ENCODE measurements at regions not wholly inside any gene's neighbourhood (a gene's known extent, or its start where the extent isn't known, plus 50 kb on each side); places are given as distances from the start of the nearest gene placed in this dataset.
A peak's percentile ranks its signal among the peaks of the same experiment; 100 is the strongest.

DNA sequence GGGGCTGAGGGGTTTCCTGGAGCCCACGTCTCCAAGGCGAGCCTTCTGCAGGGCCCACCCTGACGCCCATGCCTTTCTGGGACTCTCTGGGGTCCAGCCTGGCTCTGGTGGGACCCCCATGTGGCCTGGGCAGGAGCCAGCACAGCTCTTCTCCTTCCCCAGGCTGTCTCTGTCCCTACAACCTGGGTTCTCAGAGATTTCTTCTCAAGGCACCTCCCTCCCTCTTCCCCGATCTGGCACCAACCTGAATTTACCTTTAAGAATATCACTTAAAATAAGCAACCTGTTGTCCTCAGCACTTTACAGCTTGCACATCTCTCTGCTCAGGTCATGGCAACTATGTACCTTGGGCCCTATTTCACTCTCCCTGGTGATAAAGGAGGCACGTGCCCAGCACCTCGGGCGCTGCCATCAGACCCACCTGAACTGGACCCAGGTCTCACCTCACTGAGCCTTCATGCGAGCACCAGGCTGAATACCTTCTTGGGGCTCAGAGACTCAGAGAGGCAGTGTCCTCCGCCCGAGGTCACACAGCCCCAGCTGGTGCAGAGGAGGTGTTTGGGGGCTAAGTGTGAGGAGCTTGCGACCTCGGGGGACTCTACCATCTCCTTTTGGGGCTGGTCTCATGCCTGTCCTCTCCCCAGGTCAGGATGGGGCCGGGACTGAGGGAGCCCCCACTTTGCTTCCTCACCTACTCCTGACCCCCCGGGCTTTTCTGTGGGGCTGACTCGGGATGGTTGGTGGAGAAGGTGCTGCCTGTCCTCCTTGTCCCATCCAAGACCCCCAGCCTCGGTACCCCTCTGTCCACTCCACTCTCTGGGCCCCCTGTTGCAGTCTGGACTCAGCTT is 217.7 kb downstream of the C9orf50 start:
- H3K27ac ChIP-seq: peak overlapping the region in 1 of 2 donors; percentile 84
- H3K4me3 ChIP-seq: no peak overlapping the region
- DNase-seq (ENCODE audit: low spot score): no peak
- TF ChIP-seq, protein P1, sequence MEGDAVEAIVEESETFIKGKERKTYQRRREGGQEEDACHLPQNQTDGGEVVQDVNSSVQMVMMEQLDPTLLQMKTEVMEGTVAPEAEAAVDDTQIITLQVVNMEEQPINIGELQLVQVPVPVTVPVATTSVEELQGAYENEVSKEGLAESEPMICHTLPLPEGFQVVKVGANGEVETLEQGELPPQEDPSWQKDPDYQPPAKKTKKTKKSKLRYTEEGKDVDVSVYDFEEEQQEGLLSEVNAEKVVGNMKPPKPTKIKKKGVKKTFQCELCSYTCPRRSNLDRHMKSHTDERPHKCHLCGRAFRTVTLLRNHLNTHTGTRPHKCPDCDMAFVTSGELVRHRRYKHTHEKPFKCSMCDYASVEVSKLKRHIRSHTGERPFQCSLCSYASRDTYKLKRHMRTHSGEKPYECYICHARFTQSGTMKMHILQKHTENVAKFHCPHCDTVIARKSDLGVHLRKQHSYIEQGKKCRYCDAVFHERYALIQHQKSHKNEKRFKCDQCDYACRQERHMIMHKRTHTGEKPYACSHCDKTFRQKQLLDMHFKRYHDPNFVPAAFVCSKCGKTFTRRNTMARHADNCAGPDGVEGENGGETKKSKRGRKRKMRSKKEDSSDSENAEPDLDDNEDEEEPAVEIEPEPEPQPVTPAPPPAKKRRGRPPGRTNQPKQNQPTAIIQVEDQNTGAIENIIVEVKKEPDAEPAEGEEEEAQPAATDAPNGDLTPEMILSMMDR (IDR thresholded peaks at IDR 0.05): no peak

DNA sequence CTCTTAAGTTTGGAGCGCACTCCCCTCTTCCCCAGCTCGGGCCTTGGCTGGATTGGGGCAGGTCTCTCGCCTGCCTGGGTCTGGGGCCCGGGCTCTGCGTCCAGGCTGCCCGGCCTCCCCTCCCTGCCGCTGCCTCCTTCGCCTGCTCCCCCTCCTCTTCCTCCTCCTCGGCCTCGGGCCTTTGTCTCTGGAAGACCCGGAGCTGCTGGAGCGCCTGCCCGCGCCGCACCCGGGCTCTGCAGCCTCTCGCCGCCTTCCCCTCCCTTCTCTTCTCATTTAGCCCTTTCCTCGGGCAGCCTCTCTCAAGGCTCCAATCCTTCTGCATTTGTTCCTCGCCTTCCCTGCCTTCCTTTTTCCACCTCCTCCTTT is 218.5 kb downstream of the C9orf50 start:
- no peak for DNase-seq (ENCODE audit: low spot score)
- Histone ChIP-seq H3K27ac (peak overlapping the region; percentile 46 to 84), H3K4me3 (peak overlapping the region; percentile 42)
- TF ChIP-seq, protein P1 (IDR thresholded peaks at IDR 0.05): no peak

DNA sequence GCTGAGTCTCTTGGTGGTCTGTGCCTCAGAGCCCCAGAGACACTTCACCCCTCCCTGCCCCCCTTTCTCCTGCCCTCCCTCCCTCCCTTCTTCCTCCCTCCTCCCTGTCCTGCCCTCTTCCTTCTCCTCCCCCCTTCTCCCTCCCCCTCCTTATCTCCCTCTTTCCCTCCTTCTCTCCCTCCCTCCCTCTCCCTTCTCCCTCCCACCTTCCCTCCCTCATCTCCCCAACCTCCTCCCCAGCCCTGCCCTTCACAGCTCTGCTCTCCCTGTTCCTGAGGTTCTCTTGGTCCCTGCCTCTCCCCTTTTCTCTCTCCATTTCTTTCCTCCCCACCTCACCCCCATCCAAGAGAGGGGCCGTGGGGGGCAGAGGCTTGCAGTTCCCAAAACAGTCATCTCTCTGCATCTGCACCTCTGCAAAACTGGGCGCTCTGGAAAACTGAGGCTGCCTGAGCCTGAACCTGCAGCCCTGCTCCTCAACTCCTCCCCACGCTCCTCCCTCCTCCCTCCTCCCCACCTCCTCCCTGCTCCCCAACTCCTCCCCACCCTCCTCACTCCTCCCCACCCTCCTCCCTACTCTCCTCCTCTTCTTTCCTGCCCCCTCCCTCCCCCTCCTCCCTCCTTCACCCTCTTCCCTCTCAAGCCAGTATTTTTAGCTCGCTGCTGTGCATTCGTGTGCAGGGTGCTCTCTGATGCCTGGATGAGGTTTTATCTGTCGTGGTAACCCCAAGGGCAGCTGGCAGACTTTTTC is 219.1 kb downstream of the C9orf50 start:
- Histone ChIP-seq H3K27ac (peak overlapping the region; percentile 46 to 84), H3K4me3 (peak overlapping the region; percentile 42)
- no peak for DNase-seq (ENCODE audit: low spot score)
- TF ChIP-seq, protein P1 (IDR thresholded peaks at IDR 0.05): no peak

DNA sequence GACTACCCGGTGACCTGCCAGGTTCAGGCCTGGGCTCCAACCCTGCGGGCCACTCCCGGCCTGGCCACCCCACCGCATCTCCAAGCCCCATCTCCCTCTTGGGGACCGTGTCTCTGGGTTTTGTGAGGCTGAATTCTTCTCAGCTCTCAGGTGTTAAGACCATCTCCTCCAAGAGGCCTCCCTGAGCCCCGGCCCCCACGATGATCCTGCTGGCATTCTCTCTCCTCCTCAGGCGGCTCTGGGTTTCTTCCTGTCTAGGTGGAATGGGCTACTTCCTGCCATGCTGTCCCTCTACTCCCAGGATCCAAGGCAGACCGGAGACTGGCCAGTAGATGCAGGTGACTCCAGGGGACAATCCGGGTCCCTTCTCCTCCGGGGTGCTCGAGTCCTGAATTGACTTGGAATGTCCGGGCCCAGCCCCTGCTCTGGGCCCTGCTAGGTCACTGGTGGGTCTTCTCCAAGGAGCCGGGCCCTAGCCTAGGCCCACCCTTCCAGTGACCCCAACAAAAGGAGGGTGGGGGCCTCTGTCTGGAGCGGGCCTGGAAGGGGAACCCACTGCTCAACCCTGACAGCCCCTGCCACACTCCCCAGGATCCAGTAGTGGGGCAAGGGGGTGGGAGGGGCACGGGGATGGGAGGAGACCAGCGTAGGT is 219.8 kb downstream of the C9orf50 start:
- peak overlapping the region; percentile 37 to 84 for H3K27ac ChIP-seq
- TF ChIP-seq, protein P1 (IDR thresholded peaks at IDR 0.05): no peak
- no peak for DNase-seq (ENCODE audit: low spot score)
- no peak overlapping the region for H3K4me3 ChIP-seq

DNA sequence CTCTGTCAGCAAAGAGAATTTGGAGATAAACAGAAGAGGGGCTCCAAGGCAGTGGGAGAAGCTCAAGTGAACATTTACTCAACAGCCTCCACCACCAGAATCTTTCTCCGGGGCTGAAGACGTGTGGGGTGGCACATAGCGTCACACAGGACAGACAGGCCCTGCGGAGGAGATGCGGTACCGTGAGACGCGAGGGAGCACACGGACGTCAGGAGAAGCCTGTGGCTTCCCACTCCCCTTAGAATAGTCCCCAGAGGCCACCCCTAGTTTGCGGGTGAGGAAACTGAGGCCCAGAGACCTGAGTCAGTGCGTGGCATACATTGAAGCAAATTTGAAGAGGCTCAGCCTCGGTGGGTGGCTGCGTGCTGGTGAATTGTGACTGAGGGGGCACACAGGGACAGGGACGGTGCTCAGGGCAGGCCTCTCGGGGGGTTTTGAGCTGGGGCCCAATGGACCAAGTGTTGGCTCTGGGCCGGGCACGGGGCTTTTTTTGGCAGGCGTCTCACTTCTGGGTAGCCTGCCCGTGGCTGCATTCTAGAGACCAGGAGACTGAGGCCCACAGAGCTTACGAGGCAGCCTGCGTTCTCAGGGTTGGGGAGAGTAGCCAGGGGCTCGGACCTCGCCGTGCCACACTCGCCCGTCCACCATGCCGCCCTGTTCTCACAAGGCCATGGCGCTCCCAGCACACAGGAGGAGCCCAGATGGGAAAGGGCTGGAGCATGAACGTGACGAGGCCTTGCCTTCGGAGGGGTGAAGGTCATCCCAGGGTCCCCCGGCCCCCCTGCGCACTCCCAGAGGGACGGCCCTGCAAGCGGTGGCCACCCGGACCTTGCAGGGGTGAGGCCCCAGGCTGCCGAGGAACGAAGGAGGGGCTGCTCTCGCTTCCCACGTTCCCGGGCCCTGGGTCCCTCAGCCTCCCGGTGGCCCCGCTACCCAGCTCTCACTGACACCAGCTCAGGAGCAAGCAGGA is 220.6 kb downstream of the C9orf50 start:
- Histone ChIP-seq H3K4me3 (no peak overlapping the region), H3K27ac (no peak overlapping the region)
- TF ChIP-seq, protein P1 (IDR thresholded peaks at IDR 0.05): no peak
- DNase-seq (ENCODE audit: low spot score): no peak

DNA sequence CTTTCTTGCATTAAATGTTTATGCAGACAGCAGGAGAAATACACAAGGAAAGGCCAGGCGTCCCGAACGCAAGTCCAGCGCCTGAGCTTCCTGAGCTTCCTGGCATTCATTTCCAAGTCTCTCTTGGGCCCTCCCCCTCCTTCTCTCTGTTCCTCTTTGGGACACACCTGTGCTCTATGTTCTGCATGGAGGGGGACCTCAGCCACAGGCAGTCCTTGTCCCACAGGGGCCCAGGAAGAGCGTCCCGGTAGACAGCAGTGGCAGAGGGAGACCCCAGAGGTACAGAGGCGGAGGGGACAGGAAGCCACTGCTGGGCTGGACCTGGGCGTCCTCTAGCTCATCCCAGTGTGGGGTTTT is 221.3 kb downstream of the C9orf50 start:
- TF ChIP-seq, protein P1 (IDR thresholded peaks at IDR 0.05): no peak
- Histone ChIP-seq H3K27ac (no peak overlapping the region), H3K4me3 (no peak overlapping the region)
- DNase-seq (ENCODE audit: low spot score): no peak

All from coronary artery (tissue), 2 donors.